Parathyroid adenoma (tissue), 2 donors: ENCODE measurements at regions not wholly inside any gene's neighbourhood (a gene's known extent, or its start where the extent isn't known, plus 50 kb on each side); places are given as distances from the start of the nearest gene placed in this dataset.

ENCODE experiments used
- H2AFZ ChIP-seq: fragments of 300-600 bp; sonication (generic); one replicate; pipeline ENCODE4 v1.7.0; 2017; ENCODE audit warnings: antibody characterized with exemption, mild to moderate bottlenecking
- H3K27ac ChIP-seq: fragments of 300-600 bp; sonication (generic); one replicate; pipeline ENCODE4 v1.7.0; 2017
- H3K27me3 ChIP-seq: fragments of 300-600 bp; sonication (generic); one replicate; pipeline ENCODE4 v1.7.0; 2017; ENCODE audit warnings: low read length; ENCODE audit not compliant: control insufficient read depth, insufficient read depth
- H3K36me3 ChIP-seq: fragments of 300-600 bp; sonication (generic); one replicate; pipeline ENCODE4 v1.7.0; 2017; ENCODE audit warnings: low read length; ENCODE audit not compliant: control insufficient read depth, insufficient read depth
- H3K4me1 ChIP-seq: fragments of 300-600 bp; sonication (generic); one replicate; pipeline ENCODE4 v1.7.0; 2017; ENCODE audit warnings: control low read depth
- H3K4me2 ChIP-seq: fragments of 300-600 bp; sonication (generic); one replicate; pipeline ENCODE4 v1.7.0; 2017; ENCODE audit warnings: low read length
- H3K4me3 ChIP-seq: fragments of 300-600 bp; sonication (generic); one replicate; pipeline ENCODE4 v1.7.0; 2017; ENCODE audit warnings: low read depth, low read length
- H3K79me2 ChIP-seq: fragments of 300-600 bp; sonication (generic); one replicate; pipeline ENCODE4 v1.7.0; 2017; ENCODE audit warnings: control low read depth
- H3K9ac ChIP-seq: fragments of 300-600 bp; sonication (generic); one replicate; pipeline ENCODE4 v1.7.0; 2017; ENCODE audit warnings: mild to moderate bottlenecking
- H3K9me3 ChIP-seq: fragments of 300-600 bp; sonication (generic); one replicate; pipeline ENCODE4 v1.7.0; 2017; ENCODE audit warnings: low read length; ENCODE audit not compliant: control insufficient read depth
- CTCF ChIP-seq: fragments of 300-600 bp; sonication (generic); IDR thresholded peaks from one replicate; pipeline ENCODE4 v1.7.0; 2017; ENCODE audit warnings: antibody characterized with exemption, mild to moderate bottlenecking
- donor health status: primary hyperparathyroidism.

GRCh38 chr6:99104218-99104617 lies 156.5 kb upstream of the FBXL4 start:
- Histone ChIP-seq H3K27ac (no peak overlapping the region), H3K9ac (no peak overlapping the region), H3K4me3 (no peak overlapping the region), H3K4me2 (no peak overlapping the region), H3K9me3 (no peaks in the 10 kb centered on the region), H3K79me2 (no peaks in the 10 kb centered on the region), H3K27me3 (no peaks in the 10 kb centered on the region), H3K4me1 (no peaks in the 10 kb centered on the region), H3K36me3 (no peaks in the 10 kb centered on the region), H2AFZ (no peak overlapping the region)
- no peak for TF ChIP-seq CTCF

- no peak overlapping the region for H3K9ac ChIP-seq
- H3K4me2 ChIP-seq = no peak overlapping the region
- H3K79me2 ChIP-seq = no peaks in the 10 kb centered on the region
- TF ChIP-seq CTCF = no peak
- no peaks in the 10 kb centered on the region for H3K36me3 ChIP-seq
- no peak overlapping the region for H2AFZ ChIP-seq
- no peaks in the 10 kb centered on the region for H3K4me1 ChIP-seq
- H3K9me3 ChIP-seq = no peaks in the 10 kb centered on the region
- no peak overlapping the region for H3K27ac ChIP-seq
- no peak overlapping the region for H3K4me3 ChIP-seq
- H3K27me3 ChIP-seq = no peaks in the 10 kb centered on the region
These were observed 151.5 kb upstream of the FBXL4 start for GRCh38 chr6:99099243-99099642.

- Histone ChIP-seq H3K9me3 (no peaks in the 10 kb centered on the region), H3K4me3 (no peak overlapping the region), H3K4me1 (no peaks in the 10 kb centered on the region), H3K79me2 (no peaks in the 10 kb centered on the region), H3K27ac (no peak overlapping the region), H3K9ac (no peak overlapping the region), H2AFZ (no peak overlapping the region), H3K27me3 (no peaks in the 10 kb centered on the region), H3K4me2 (no peak overlapping the region), H3K36me3 (no peaks in the 10 kb centered on the region)
- TF ChIP-seq CTCF = no peak
These were observed 148.4 kb upstream of the FBXL4 start for GRCh38 chr6:99096170-99096569.

- Histone ChIP-seq H3K27ac (no peak overlapping the region), H3K9ac (no peak overlapping the region), H3K27me3 (no peaks in the 10 kb centered on the region), H3K4me3 (no peak overlapping the region), H3K36me3 (no peaks in the 10 kb centered on the region), H3K9me3 (no peaks in the 10 kb centered on the region), H3K4me1 (no peaks in the 10 kb centered on the region), H2AFZ (no peak overlapping the region), H3K4me2 (no peak overlapping the region), H3K79me2 (no peaks in the 10 kb centered on the region)
- no peak for TF ChIP-seq CTCF
These were observed 145.9 kb upstream of the FBXL4 start for GRCh38 chr6:99093456-99094190.

GRCh38 chr6:99092461-99092860 lies 144.7 kb upstream of the FBXL4 start:
- H3K4me1 ChIP-seq = no peaks in the 10 kb centered on the region
- no peak overlapping the region for H3K4me3 ChIP-seq
- TF ChIP-seq CTCF = no peak
- no peak overlapping the region for H3K27ac ChIP-seq
- no peak overlapping the region for H3K4me2 ChIP-seq
- no peak overlapping the region for H2AFZ ChIP-seq
- no peaks in the 10 kb centered on the region for H3K9me3 ChIP-seq
- no peaks in the 10 kb centered on the region for H3K79me2 ChIP-seq
- no peak overlapping the region for H3K9ac ChIP-seq
- H3K36me3 ChIP-seq = no peaks in the 10 kb centered on the region
- H3K27me3 ChIP-seq = no peaks in the 10 kb centered on the region
